MM.1S (cell line): ENCODE measurements at regions not wholly inside any gene's neighbourhood (a gene's known extent, or its start where the extent isn't known, plus 50 kb on each side); places are given as distances from the start of the nearest gene placed in this dataset.

Source experiments
- CTCF ChIP-seq: fragments of 300-600 bp; sonication (generic); IDR thresholded peaks from 2 replicates; pipeline ENCODE4 v1.5.1; 2016; ENCODE audit warnings: antibody characterized with exemption, low read length, mixed read lengths
- EZH2 ChIP-seq: fragments of 300-600 bp; sonication (generic); optimal IDR thresholded peaks from 2 replicates; pipeline ENCODE3; 2017; ENCODE audit warnings: low read depth, mild to moderate bottlenecking, antibody characterized with exemption, low read length, mixed read lengths
- EZH2phosphoT487 ChIP-seq: fragments of 300-600 bp; sonication (generic); IDR thresholded peaks from 2 replicates; pipeline ENCODE4 v1.6.1; 2018; ENCODE audit warnings: antibody characterized with exemption, low read length

GRCh38 chr1:221503268-221503667 lies 238.6 kb downstream of the DUSP10 start:
- TF ChIP-seq CTCF = no peak
- TF ChIP-seq EZH2 = no peak
- no peak for TF ChIP-seq EZH2phosphoT487
